ENCODE measurements at regions not wholly inside any gene's neighbourhood (a gene's known extent, or its start where the extent isn't known, plus 50 kb on each side); places are given as distances from the start of the nearest gene placed in this dataset.

GRCh38 chr12:94790825-94791224 lies 140.5 kb upstream of the TMCC3 start:
- WGBS (ENCODE audit: low lambda C conversion rate), result 32% methylated on average over 3 of the region's 3 CpGs
- no peak overlapping the region for H2AFZ ChIP-seq (ENCODE audit: low read depth)
- no peak for TF ChIP-seq YY1 (IDR thresholded peaks at IDR 0.05; ENCODE audit: low read depth)
- TF ChIP-seq IRF3 (IDR thresholded peaks at IDR 0.05; ENCODE audit: low read depth, low read length), result no peak
- TF ChIP-seq MXI1 (IDR thresholded peaks at IDR 0.05; ENCODE audit: low read depth, low read length), result no peak
- no peak for TF ChIP-seq FOXM1 (IDR thresholded peaks at IDR 0.05; ENCODE audit: low read depth)
- TF ChIP-seq TCF12 (IDR thresholded peaks at IDR 0.05), result no peak
- TF ChIP-seq FOSL2 (IDR thresholded peaks at IDR 0.05; ENCODE audit: borderline replicate concordance, low read depth), result no peak
- H3K79me2 ChIP-seq (ENCODE audit: insufficient read depth), result no peaks in the 10 kb centered on the region
- no peak overlapping the region for H3K27ac ChIP-seq (ENCODE audit: low read depth in 2 of 2, low read length in 1 of 2)
- H3K27me3 ChIP-seq (ENCODE audit: insufficient read depth), result no peaks in the 10 kb centered on the region
- no peaks in the 10 kb centered on the region for H3K9me2 ChIP-seq
- H3K4me1 ChIP-seq (ENCODE audit: control insufficient read depth in 1 of 2, insufficient read depth in 2 of 2, low read depth in 1 of 2, low read length in 1 of 2), result peaks cover 0 to 12% of the 10 kb centered on the region in 2 experiments; a peak in 2 of 4 replicates
- H3K36me3 ChIP-seq (replicated peaks in 1 of 2; ENCODE audit: control insufficient read depth in 1 of 2, insufficient read depth in 2 of 2, low read length in 1 of 2), result no peaks in the 10 kb centered on the region
- ChIA-PET CTCF (interaction anchor here (0.8 kb wide), 1 partner anchor 545 kb away, joined by 4 read pairs; no protein-coding TSS in a partner anchor), POLR2A (no interaction called here)
- no peaks in the 10 kb centered on the region for H3F3A ChIP-seq (replicated peaks; ENCODE audit: insufficient read depth)
- no peak for DNase-seq
- H3K4me2 ChIP-seq, result no peak overlapping the region
- no peak overlapping the region for H3K4me3 ChIP-seq (ENCODE audit: low read depth in 2 of 2, low read length in 1 of 2)
- no peaks in the 10 kb centered on the region for H4K20me1 ChIP-seq (ENCODE audit: insufficient read depth)
- H3K9me3 ChIP-seq, result no peaks in the 10 kb centered on the region
- H3K9ac ChIP-seq, result no peak overlapping the region

- Histone ChIP-seq H3K36me3 (replicated peaks in 1 of 2; ENCODE audit: control insufficient read depth in 1 of 2, insufficient read depth in 2 of 2, low read length in 1 of 2) (no peaks in the 10 kb centered on the region), H3K4me2 (no peak overlapping the region), H3K27ac (ENCODE audit: low read depth in 2 of 2, low read length in 1 of 2) (peak overlapping the region in 1 of 2 experiments; percentile 70; a peak in 2 of 4 replicates), H3K9ac (no peak overlapping the region), H3K4me1 (ENCODE audit: control insufficient read depth in 1 of 2, insufficient read depth in 2 of 2, low read depth in 1 of 2, low read length in 1 of 2) (peaks cover 0 to 12% of the 10 kb centered on the region in 2 experiments; a peak in 2 of 4 replicates), H3K27me3 (ENCODE audit: insufficient read depth) (no peaks in the 10 kb centered on the region), H3F3A (replicated peaks; ENCODE audit: insufficient read depth) (no peaks in the 10 kb centered on the region), H3K4me3 (ENCODE audit: low read depth in 2 of 2, low read length in 1 of 2) (no peak overlapping the region), H2AFZ (ENCODE audit: low read depth) (no peak overlapping the region), H3K79me2 (ENCODE audit: insufficient read depth) (no peaks in the 10 kb centered on the region), H3K9me3 (no peaks in the 10 kb centered on the region), H3K9me2 (no peaks in the 10 kb centered on the region), H4K20me1 (ENCODE audit: insufficient read depth) (no peaks in the 10 kb centered on the region)
- no peak for TF ChIP-seq SMC3 (IDR thresholded peaks at IDR 0.05; ENCODE audit: low read depth, low read length)
- TF ChIP-seq ELF1 (IDR thresholded peaks at IDR 0.05), result no peak
- no peak for TF ChIP-seq RFX5 (IDR thresholded peaks at IDR 0.05; ENCODE audit: low read length)
- TF ChIP-seq CTCF (IDR thresholded peaks at IDR 0.05), result no peak
- no peak for TF ChIP-seq FOXM1 (IDR thresholded peaks at IDR 0.05; ENCODE audit: low read depth)
- TF ChIP-seq EZH2phosphoT487 (IDR thresholded peaks at IDR 0.05; ENCODE audit: borderline replicate concordance, low read depth), result no peak
- no peak for TF ChIP-seq POLR2AphosphoS5 (IDR thresholded peaks at IDR 0.05; ENCODE audit: low read depth, low read length)
- no peak for TF ChIP-seq TCF12 (IDR thresholded peaks at IDR 0.05)
- TF ChIP-seq ZBTB33 (IDR thresholded peaks at IDR 0.05; ENCODE audit: borderline replicate concordance, low read depth), result no peak
- TF ChIP-seq TAF1 (IDR thresholded peaks at IDR 0.05; ENCODE audit: borderline replicate concordance, low read depth, low read length), result no peak
- TF ChIP-seq GATA2 (CRISPR knock-in tag; IDR thresholded peaks at IDR 0.05), result no peak
- TF ChIP-seq RXRA (IDR thresholded peaks at IDR 0.05; ENCODE audit: borderline replicate concordance, low read depth), result no peak
- no peak for TF ChIP-seq IRF3 (IDR thresholded peaks at IDR 0.05; ENCODE audit: low read depth, low read length)
- 31% methylated on average over 3 of the region's 3 CpGs for WGBS (ENCODE audit: low lambda C conversion rate)
- no peak for DNase-seq
- CTCF ChIA-PET, result interaction anchor here (0.8 to 2.3 kb wide), 2 partner anchors 245 to 546 kb away, joined by 4 to 7 read pairs; no protein-coding TSS in a partner anchor
- POLR2A ChIA-PET, result no interaction called here
Measured at GRCh38 chr12:94790370-94790769, 140.0 kb upstream of the TMCC3 start.

Data from SK-N-SH (cell line).